Kidney epithelial cell (primary cell): ENCODE measurements at regions not wholly inside any gene's neighbourhood (a gene's known extent, or its start where the extent isn't known, plus 50 kb on each side); places are given as distances from the start of the nearest gene placed in this dataset.

Experiments
- DNase-seq: peaks from one replicate; pipeline ENCODE4 v3.0.0-alpha.2; 2010; ENCODE audit warnings: low read depth
- H3K27me3 ChIP-seq: 2 replicates; pipeline ENCODE4 v1.6.0; 2011; ENCODE audit warnings: low read length; ENCODE audit not compliant: control insufficient read depth, insufficient read depth
- H3K36me3 ChIP-seq: 2 replicates; pipeline ENCODE4 v1.5.1; 2011; ENCODE audit warnings: low read length; ENCODE audit not compliant: control insufficient read depth, insufficient read depth
- H3K4me3 ChIP-seq: 2 replicates; pipeline ENCODE4 v1.5.1; 2011; ENCODE audit warnings: low read depth, mild to moderate bottlenecking, control low read depth, low read length
- CTCF ChIP-seq: IDR thresholded peaks from 2 replicates; pipeline ENCODE4 v1.5.1; 2011; ENCODE audit warnings: mild to moderate bottlenecking, moderate library complexity, low read length, control low read depth, inconsistent platforms; ENCODE audit not compliant: insufficient read depth, poor library complexity, severe bottlenecking

GRCh38 chr3:44048196-44048924 is 193.3 kb upstream of the TOPAZ1 start:
- TF ChIP-seq CTCF = no peak
- Histone ChIP-seq H3K4me3 (no peak overlapping the region), H3K27me3 (no peaks in the 10 kb centered on the region), H3K36me3 (no peaks in the 10 kb centered on the region)
- DNase-seq = no peak

- no peak for TF ChIP-seq CTCF
- no peak overlapping the region for H3K4me3 ChIP-seq
- DNase-seq = no peak
- no peaks in the 10 kb centered on the region for H3K36me3 ChIP-seq
- no peaks in the 10 kb centered on the region for H3K27me3 ChIP-seq
These were observed 192.7 kb upstream of the TOPAZ1 start for GRCh38 chr3:44048949-44049348.

GRCh38 chr3:44050101-44050500 is 191.6 kb upstream of the TOPAZ1 start:
- DNase-seq = no peak

DNA sequence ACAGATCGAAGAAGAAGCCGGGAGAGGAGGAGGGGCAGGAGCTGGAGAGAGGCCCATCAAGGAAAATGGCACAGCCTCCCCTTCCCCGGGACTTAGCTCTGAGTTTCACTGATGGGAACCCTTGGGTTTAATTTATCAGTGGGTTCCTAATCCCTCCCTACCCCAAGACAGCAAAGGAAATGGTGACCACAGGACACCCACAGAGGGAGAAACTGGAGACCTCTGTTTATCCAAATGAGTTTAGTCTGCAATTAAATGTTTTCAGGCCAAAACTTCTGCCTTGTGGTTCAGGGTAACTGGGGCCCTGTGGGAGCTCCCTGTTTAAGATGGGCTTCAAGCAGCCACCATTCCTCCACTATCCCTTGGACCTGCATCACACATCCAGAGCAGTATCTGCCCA is 190.8 kb upstream of the TOPAZ1 start:
- Histone ChIP-seq H3K4me3 (no peak overlapping the region), H3K36me3 (no peaks in the 10 kb centered on the region), H3K27me3 (no peaks in the 10 kb centered on the region)
- no peak for TF ChIP-seq CTCF
- no peak for DNase-seq

More at GRCh38 chr3:44050101-44050500, 191.6 kb upstream of the TOPAZ1 start:
- H3K36me3 ChIP-seq = no peaks in the 10 kb centered on the region
- no peak overlapping the region for H3K4me3 ChIP-seq
- no peaks in the 10 kb centered on the region for H3K27me3 ChIP-seq
- no peak for TF ChIP-seq CTCF

- no peaks in the 10 kb centered on the region for H3K27me3 ChIP-seq
- no peak for DNase-seq
- H3K4me3 ChIP-seq = no peak overlapping the region
- TF ChIP-seq CTCF = no peak
- no peaks in the 10 kb centered on the region for H3K36me3 ChIP-seq
These were observed 185.7 kb upstream of the TOPAZ1 start for GRCh38 chr3:44055951-44056350.
